ENCODE measurements at regions not wholly inside any gene's neighbourhood (a gene's known extent, or its start where the extent isn't known, plus 50 kb on each side); places are given as distances from the start of the nearest gene placed in this dataset.
A peak's percentile ranks its signal among the peaks of the same experiment; 100 is the strongest.

DNA sequence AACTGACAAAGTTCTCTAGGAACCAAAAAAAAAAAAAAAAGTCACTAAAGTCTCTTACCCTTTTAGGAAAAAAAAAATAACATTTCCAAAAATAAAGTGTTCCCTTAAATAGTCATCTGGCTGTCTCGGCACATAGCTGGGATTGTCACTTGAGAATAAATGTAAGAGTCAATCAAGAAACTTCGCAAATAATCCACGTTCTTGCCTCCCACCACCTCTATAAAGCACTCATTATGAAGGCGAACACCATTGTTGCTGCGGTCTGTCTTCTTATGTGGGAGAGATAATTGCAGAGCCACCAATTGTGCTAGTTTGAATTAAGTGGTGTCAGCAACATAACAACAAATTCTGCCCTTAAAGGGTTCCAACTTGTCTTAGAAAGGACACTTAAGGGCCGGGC is 163.7 kb downstream of the FBXO15 start:
- no peak overlapping the region for H3K4me3 ChIP-seq (ENCODE audit: low read length)
- H3K4me2 ChIP-seq (ENCODE audit: low read length) = no peak overlapping the region
- H3K36me3 ChIP-seq (replicated peaks; ENCODE audit: low read depth, low read length) = no peaks in the 10 kb centered on the region
- H3K9me3 ChIP-seq (ENCODE audit: insufficient read depth, low read length) = peaks cover 4% of the 10 kb centered on the region
- H3K79me2 ChIP-seq (ENCODE audit: low read length) = no peaks in the 10 kb centered on the region
- no peak for TF ChIP-seq EZH2phosphoT487 (IDR thresholded peaks at IDR 0.05; ENCODE audit: low read depth)
- TF ChIP-seq CTCF (IDR thresholded peaks at IDR 0.05; ENCODE audit: low read depth, low read length) = no peak
- H4K20me1 ChIP-seq (ENCODE audit: insufficient read depth, low read length) = no peaks in the 10 kb centered on the region
- H2AFZ ChIP-seq (ENCODE audit: low read depth, low read length) = no peak overlapping the region
- H3K4me1 ChIP-seq (ENCODE audit: low read length) = no peaks in the 10 kb centered on the region
- H3K9ac ChIP-seq (ENCODE audit: low read length) = no peak overlapping the region
- no peaks in the 10 kb centered on the region for H3K27me3 ChIP-seq (ENCODE audit: low read depth, low read length)
- no peak overlapping the region for H3K27ac ChIP-seq (ENCODE audit: low read length)

GRCh38 chr18:73983496-73983895 is 164.1 kb downstream of the FBXO15 start:
- H3K27ac ChIP-seq (ENCODE audit: low read length) = no peak overlapping the region

DNA sequence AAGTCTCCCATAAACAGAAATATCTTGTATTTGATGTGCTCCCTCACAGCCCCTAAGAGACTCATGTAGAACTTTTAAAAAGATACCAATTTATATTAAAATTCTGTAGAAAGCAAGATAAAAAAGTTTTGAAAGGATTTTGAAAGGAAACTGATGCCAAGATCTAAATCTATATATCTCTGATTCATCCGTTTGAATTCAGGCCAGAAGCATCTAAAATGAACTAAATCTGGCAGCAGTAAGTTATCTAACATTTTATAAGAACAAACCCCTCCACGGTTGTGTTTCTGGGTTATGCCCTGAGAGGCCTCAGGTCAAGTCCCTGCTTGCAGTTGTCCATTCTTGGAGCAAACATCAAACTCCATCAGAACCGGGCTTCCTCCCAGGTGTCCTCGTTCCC is 165.8 kb downstream of the FBXO15 start:
- no peak overlapping the region for H3K9ac ChIP-seq (ENCODE audit: low read length)

More at GRCh38 chr18:73983496-73983895, 164.1 kb downstream of the FBXO15 start:
- Histone ChIP-seq H3K4me1 (ENCODE audit: low read length) (no peaks in the 10 kb centered on the region), H3K9ac (ENCODE audit: low read length) (no peak overlapping the region), H3K4me2 (ENCODE audit: low read length) (no peak overlapping the region), H3K9me3 (ENCODE audit: insufficient read depth, low read length) (peaks cover 4% of the 10 kb centered on the region), H2AFZ (ENCODE audit: low read depth, low read length) (no peak overlapping the region), H3K4me3 (ENCODE audit: low read length) (no peak overlapping the region), H3K27me3 (ENCODE audit: low read depth, low read length) (no peaks in the 10 kb centered on the region), H3K79me2 (ENCODE audit: low read length) (no peaks in the 10 kb centered on the region), H4K20me1 (ENCODE audit: insufficient read depth, low read length) (no peaks in the 10 kb centered on the region), H3K36me3 (replicated peaks; ENCODE audit: low read depth, low read length) (no peaks in the 10 kb centered on the region)
- TF ChIP-seq EZH2phosphoT487 (IDR thresholded peaks at IDR 0.05; ENCODE audit: low read depth) (no peak), CTCF (IDR thresholded peaks at IDR 0.05; ENCODE audit: low read depth, low read length) (no peak)

DNA sequence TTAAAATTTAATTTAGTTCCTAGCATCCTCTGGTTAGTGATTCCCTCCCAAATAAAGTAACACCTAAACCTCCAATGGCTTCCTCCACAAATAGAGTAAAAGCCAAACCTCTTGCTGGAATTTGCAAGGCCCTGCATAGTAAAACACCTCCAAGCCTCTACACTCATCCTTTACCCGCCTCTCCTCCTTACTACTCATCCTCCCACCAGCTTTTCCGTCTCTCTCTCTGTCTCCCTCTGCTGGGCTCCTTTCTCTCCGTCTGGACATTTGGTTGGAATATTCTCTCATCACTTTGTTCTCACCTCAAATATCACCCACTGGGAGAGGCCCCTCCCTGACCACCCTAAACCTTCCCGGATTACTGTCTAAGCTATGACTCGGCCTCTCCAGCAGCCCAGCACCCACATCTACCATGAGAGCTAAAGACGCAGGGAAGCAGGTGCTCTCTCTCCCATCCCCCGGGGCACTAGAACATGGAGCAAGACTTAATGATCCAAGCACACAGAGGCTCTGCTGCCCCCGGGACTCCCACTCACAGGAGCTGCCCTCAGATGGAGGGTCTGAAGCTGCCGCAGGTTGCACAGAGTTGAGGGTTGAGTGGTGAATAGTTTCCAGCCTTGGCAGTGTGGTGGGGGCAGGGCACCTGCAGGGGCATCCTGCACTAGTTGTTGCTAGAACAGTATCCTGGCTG is 167.2 kb downstream of the FBXO15 start:
- Histone ChIP-seq H3K27me3 (ENCODE audit: low read depth, low read length) (no peaks in the 10 kb centered on the region), H3K9me3 (ENCODE audit: insufficient read depth, low read length) (no peaks in the 10 kb centered on the region), H3K79me2 (ENCODE audit: low read length) (no peaks in the 10 kb centered on the region), H3K27ac (ENCODE audit: low read length) (no peak overlapping the region), H3K9ac (ENCODE audit: low read length) (no peak overlapping the region), H3K4me1 (ENCODE audit: low read length) (no peaks in the 10 kb centered on the region), H3K36me3 (replicated peaks; ENCODE audit: low read depth, low read length) (no peaks in the 10 kb centered on the region), H2AFZ (ENCODE audit: low read depth, low read length) (no peak overlapping the region), H3K4me3 (ENCODE audit: low read length) (no peak overlapping the region), H4K20me1 (ENCODE audit: insufficient read depth, low read length) (no peaks in the 10 kb centered on the region), H3K4me2 (ENCODE audit: low read length) (no peak overlapping the region)
- TF ChIP-seq CTCF (IDR thresholded peaks at IDR 0.05; ENCODE audit: low read depth, low read length) = peak; percentile 46
- no peak for TF ChIP-seq EZH2phosphoT487 (IDR thresholded peaks at IDR 0.05; ENCODE audit: low read depth)

More for the DNA sequence above, 165.8 kb downstream of the FBXO15 start:
- H3K4me2 ChIP-seq (ENCODE audit: low read length) = no peak overlapping the region
- no peak overlapping the region for H3K27ac ChIP-seq (ENCODE audit: low read length)
- no peaks in the 10 kb centered on the region for H4K20me1 ChIP-seq (ENCODE audit: insufficient read depth, low read length)
- no peaks in the 10 kb centered on the region for H3K36me3 ChIP-seq (replicated peaks; ENCODE audit: low read depth, low read length)
- no peaks in the 10 kb centered on the region for H3K27me3 ChIP-seq (ENCODE audit: low read depth, low read length)
- no peak overlapping the region for H3K4me3 ChIP-seq (ENCODE audit: low read length)
- TF ChIP-seq EZH2phosphoT487 (IDR thresholded peaks at IDR 0.05; ENCODE audit: low read depth) (no peak), CTCF (IDR thresholded peaks at IDR 0.05; ENCODE audit: low read depth, low read length) (no peak)
- no peaks in the 10 kb centered on the region; the same call in 1 of the 2 replicates for H3K9me3 ChIP-seq (ENCODE audit: insufficient read depth, low read length)
- no peaks in the 10 kb centered on the region for H3K79me2 ChIP-seq (ENCODE audit: low read length)
- no peaks in the 10 kb centered on the region for H3K4me1 ChIP-seq (ENCODE audit: low read length)
- no peak overlapping the region for H2AFZ ChIP-seq (ENCODE audit: low read depth, low read length)

Data from OCI-LY3 (cell line).